Neural progenitor cell (in vitro differentiated cells): ENCODE measurements at regions not wholly inside any gene's neighbourhood (a gene's known extent, or its start where the extent isn't known, plus 50 kb on each side); places are given as distances from the start of the nearest gene placed in this dataset.

Experiments
- DNase-seq: peaks from one replicate; pipeline ENCODE4 v3.0.0-alpha.2; 2016; ENCODE audit warnings: low spot score
- H2AFZ ChIP-seq: fragments of 200-600 bp; sonication (generic); replicated peaks from 2 replicates; pipeline ENCODE4 v1.6.1; 2016; ENCODE audit warnings: antibody characterized with exemption
- H3F3A ChIP-seq: fragments of 200-600 bp; sonication (generic); 2 replicates; pipeline ENCODE4 v1.6.1; 2016; ENCODE audit warnings: antibody characterized with exemption, low read depth
- H3K27ac ChIP-seq: fragments of 200-600 bp; sonication (generic); 2 replicates; pipeline ENCODE4 v1.5.1; 2016; ENCODE audit warnings: mild to moderate bottlenecking
- H3K27me3 ChIP-seq: fragments of 200-600 bp; sonication (generic); 2 replicates; pipeline ENCODE4 v1.6.1; 2016; ENCODE audit warnings: mild to moderate bottlenecking, moderate library complexity
- H3K36me3 ChIP-seq: fragments of 200-600 bp; sonication (generic); 2 replicates; pipeline ENCODE4 v1.5.1; 2016
- H3K4me1 ChIP-seq: fragments of 200-600 bp; sonication (generic); 2 replicates; pipeline ENCODE4 v1.6.1; 2016; ENCODE audit warnings: mixed run types
- H3K4me2 ChIP-seq: fragments of 200-600 bp; sonication (generic); 2 replicates; pipeline ENCODE4 v1.6.1; 2016
- H3K4me3 ChIP-seq: fragments of 200-600 bp; sonication (generic); 2 replicates; pipeline ENCODE4 v1.5.1; 2016
- H3K79me2 ChIP-seq: fragments of 200-600 bp; sonication (generic); 2 replicates; pipeline ENCODE4 v1.6.1; 2016; ENCODE audit warnings: low read depth
- H3K9ac ChIP-seq: fragments of 200-600 bp; sonication (generic); 2 replicates; pipeline ENCODE4 v1.6.1; 2016
- H3K9me3 ChIP-seq: fragments of 200-600 bp; sonication (generic); 2 replicates; pipeline ENCODE4 v1.5.1; 2016; ENCODE audit warnings: low read depth
- H4K20me1 ChIP-seq: fragments of 200-600 bp; sonication (generic); 2 replicates; pipeline ENCODE4 v1.6.1; 2016; ENCODE audit warnings: low read depth
- H3K27ac Mint-ChIP-seq: 3 replicates; pipeline ENCODE4 v1.8.0; 2021; ENCODE audit warnings: mixed read lengths
- H3K27me3 Mint-ChIP-seq: 2 replicates; pipeline ENCODE4 v1.8.0; 2022; ENCODE audit warnings: low read depth, mild to moderate bottlenecking, inconsistent platforms, moderate library complexity, mixed read lengths; ENCODE audit not compliant: insufficient read depth
- H3K36me3 Mint-ChIP-seq: 3 replicates; pipeline ENCODE4 v1.8.0; 2021; ENCODE audit warnings: mixed read lengths
- H3K4me1 Mint-ChIP-seq: 3 replicates; pipeline ENCODE4 v1.8.0; 2021; ENCODE audit warnings: mixed read lengths
- H3K4me3 Mint-ChIP-seq: 3 replicates; pipeline ENCODE4 v1.8.0; 2021; ENCODE audit warnings: mild to moderate bottlenecking, moderate library complexity, mixed read lengths
- H3K9me3 Mint-ChIP-seq: 3 replicates; pipeline ENCODE4 v1.8.0; 2020; ENCODE audit warnings: mixed read lengths
- EZH2 ChIP-seq: fragments of 200-600 bp; sonication (generic); IDR thresholded peaks from 2 replicates; pipeline ENCODE4 v1.6.1; 2017; ENCODE audit warnings: antibody characterized with exemption, mild to moderate bottlenecking, moderate library complexity
- EZH2phosphoT487 ChIP-seq: fragments of 200-600 bp; sonication (generic); IDR thresholded peaks from 2 replicates; pipeline ENCODE4 v1.6.1; 2017; ENCODE audit warnings: antibody characterized with exemption
- TF ChIP-seq, protein P1 (sequence below): fragments of 200-600 bp; sonication (generic); IDR thresholded peaks from 2 replicates; pipeline ENCODE4 v1.5.1; 2017; ENCODE audit warnings: antibody characterized with exemption, mild to moderate bottlenecking

- DNase-seq: no peak
- Mint-ChIP-seq H3K4me3 (no peak overlapping the region), H3K36me3 (no peaks in the 10 kb centered on the region), H3K9me3 (peaks cover 7% of the 10 kb centered on the region), H3K4me1 (peaks cover 5% of the 10 kb centered on the region), H3K27ac (no peak overlapping the region), H3K27me3 (no peaks in the 10 kb centered on the region)
- no peak overlapping the region for H3K9ac ChIP-seq
- no peaks in the 10 kb centered on the region for H3K79me2 ChIP-seq
- TF ChIP-seq, protein P1, sequence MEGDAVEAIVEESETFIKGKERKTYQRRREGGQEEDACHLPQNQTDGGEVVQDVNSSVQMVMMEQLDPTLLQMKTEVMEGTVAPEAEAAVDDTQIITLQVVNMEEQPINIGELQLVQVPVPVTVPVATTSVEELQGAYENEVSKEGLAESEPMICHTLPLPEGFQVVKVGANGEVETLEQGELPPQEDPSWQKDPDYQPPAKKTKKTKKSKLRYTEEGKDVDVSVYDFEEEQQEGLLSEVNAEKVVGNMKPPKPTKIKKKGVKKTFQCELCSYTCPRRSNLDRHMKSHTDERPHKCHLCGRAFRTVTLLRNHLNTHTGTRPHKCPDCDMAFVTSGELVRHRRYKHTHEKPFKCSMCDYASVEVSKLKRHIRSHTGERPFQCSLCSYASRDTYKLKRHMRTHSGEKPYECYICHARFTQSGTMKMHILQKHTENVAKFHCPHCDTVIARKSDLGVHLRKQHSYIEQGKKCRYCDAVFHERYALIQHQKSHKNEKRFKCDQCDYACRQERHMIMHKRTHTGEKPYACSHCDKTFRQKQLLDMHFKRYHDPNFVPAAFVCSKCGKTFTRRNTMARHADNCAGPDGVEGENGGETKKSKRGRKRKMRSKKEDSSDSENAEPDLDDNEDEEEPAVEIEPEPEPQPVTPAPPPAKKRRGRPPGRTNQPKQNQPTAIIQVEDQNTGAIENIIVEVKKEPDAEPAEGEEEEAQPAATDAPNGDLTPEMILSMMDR: no peak
- TF ChIP-seq EZH2phosphoT487: no peak
- no peak for TF ChIP-seq EZH2
- no peaks in the 10 kb centered on the region for H3F3A ChIP-seq
- no peaks in the 10 kb centered on the region for H3K4me1 ChIP-seq
- no peaks in the 10 kb centered on the region for H3K9me3 ChIP-seq
- no peaks in the 10 kb centered on the region for H3K36me3 ChIP-seq
- H3K4me2 ChIP-seq: no peak overlapping the region
- H3K27ac ChIP-seq: no peak overlapping the region
- no peaks in the 10 kb centered on the region for H4K20me1 ChIP-seq
- no peak overlapping the region for H3K4me3 ChIP-seq
- no peaks in the 10 kb centered on the region for H3K27me3 ChIP-seq
- H2AFZ ChIP-seq: no peak overlapping the region
These were observed 390.5 kb downstream of the DIPK2A start for GRCh38 chr3:144362126-144362525.

DNA sequence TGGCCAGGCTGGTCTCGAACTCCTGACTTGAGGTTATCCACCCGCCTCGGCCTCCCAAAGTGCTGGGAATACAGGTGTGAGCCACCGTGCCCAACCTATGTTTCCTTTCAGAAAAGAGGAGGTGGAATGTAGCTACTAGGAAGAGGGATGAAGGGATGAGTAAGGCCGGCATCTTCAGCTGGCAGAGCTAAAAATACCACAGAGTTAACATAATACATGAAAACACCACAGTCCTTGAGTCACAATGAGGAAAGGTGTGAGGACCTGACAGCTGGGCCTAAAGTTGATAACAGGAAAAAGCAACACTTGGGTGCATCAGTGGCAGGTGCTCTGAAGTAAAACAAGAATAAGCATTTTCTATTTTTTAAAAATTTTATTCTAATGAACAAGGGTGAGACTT is 392.2 kb downstream of the DIPK2A start:
- Mint-ChIP-seq H3K27me3 (no peaks in the 10 kb centered on the region), H3K36me3 (peaks cover 4% of the 10 kb centered on the region), H3K4me3 (no peak overlapping the region), H3K9me3 (peaks cover 22% of the 10 kb centered on the region), H3K4me1 (peaks cover 4% of the 10 kb centered on the region), H3K27ac (no peak overlapping the region)
- Histone ChIP-seq H3K4me1 (no peaks in the 10 kb centered on the region), H3K4me2 (no peak overlapping the region), H3K9me3 (no peaks in the 10 kb centered on the region), H3K4me3 (no peak overlapping the region), H4K20me1 (no peaks in the 10 kb centered on the region), H3K36me3 (no peaks in the 10 kb centered on the region), H3K79me2 (no peaks in the 10 kb centered on the region), H3F3A (no peaks in the 10 kb centered on the region), H3K27me3 (no peaks in the 10 kb centered on the region), H2AFZ (no peak overlapping the region), H3K9ac (no peak overlapping the region), H3K27ac (no peak overlapping the region)
- DNase-seq: no peak
- TF ChIP-seq EZH2phosphoT487 (no peak), EZH2 (no peak)
- TF ChIP-seq, protein P1: no peak

- peaks cover 4% of the 10 kb centered on the region for H3K27me3 Mint-ChIP-seq
- Histone ChIP-seq H3F3A (no peaks in the 10 kb centered on the region), H3K36me3 (no peaks in the 10 kb centered on the region), H3K9me3 (no peaks in the 10 kb centered on the region), H3K79me2 (no peaks in the 10 kb centered on the region), H3K4me3 (no peak overlapping the region), H3K27me3 (no peaks in the 10 kb centered on the region), H3K4me1 (no peaks in the 10 kb centered on the region), H3K27ac (no peak overlapping the region), H2AFZ (no peak overlapping the region), H3K4me2 (no peak overlapping the region), H3K9ac (no peak overlapping the region), H4K20me1 (no peaks in the 10 kb centered on the region)
- H3K4me3 Mint-ChIP-seq: no peak overlapping the region
- H3K36me3 Mint-ChIP-seq: peaks cover 4% of the 10 kb centered on the region
- TF ChIP-seq EZH2 (no peak), EZH2phosphoT487 (no peak)
- TF ChIP-seq, protein P1: no peak
- DNase-seq: no peak
- peaks cover 28% of the 10 kb centered on the region for H3K9me3 Mint-ChIP-seq
- no peak overlapping the region for H3K27ac Mint-ChIP-seq
- peaks cover 13% of the 10 kb centered on the region for H3K4me1 Mint-ChIP-seq
These were observed 393.1 kb downstream of the DIPK2A start for GRCh38 chr3:144364737-144365136.
